ENCODE measurements at regions not wholly inside any gene's neighbourhood (a gene's known extent, or its start where the extent isn't known, plus 50 kb on each side); places are given as distances from the start of the nearest gene placed in this dataset.
"Not testable (repeated sequence)": the region's sequence is repeated elsewhere in the genome, so short reads cannot be mapped to it uniquely, and the experiment has no call there.

DNA sequence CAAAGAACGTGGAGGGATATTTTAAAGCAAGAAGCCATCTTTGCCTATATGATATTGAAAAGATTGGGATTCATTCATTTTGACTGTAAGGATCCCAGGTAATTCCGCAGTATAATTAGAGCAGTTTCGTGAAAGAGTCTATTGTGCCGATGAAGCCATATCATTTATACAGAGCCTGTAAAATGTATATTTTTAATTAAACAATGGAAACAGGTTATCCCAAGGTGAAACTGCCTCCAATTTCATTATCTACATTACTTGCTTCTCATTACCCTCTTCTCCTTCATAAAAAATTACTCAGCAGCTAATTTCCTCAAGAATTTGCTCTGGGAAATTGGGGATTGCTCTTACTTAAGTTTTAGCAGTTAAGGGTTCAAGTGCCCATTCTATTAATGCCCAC lies 444.1 kb downstream of the SOCS6 start:
- Histone ChIP-seq H3K36me3 (replicated peaks) (no peaks in the 10 kb centered on the region), H3K4me1 (no peaks in the 10 kb centered on the region), H3K27me3 (ENCODE audit: low read depth) (no peaks in the 10 kb centered on the region), H3K4me3 (no peak overlapping the region), H3K9me3 (no peaks in the 10 kb centered on the region)
- in situ Hi-C loops (cut with MboI; ENCODE audit: low sequenced_read_pairs) = no loop called here
- no peak for DNase-seq (ENCODE audit: low spot score in 2 of 2)

DNA sequence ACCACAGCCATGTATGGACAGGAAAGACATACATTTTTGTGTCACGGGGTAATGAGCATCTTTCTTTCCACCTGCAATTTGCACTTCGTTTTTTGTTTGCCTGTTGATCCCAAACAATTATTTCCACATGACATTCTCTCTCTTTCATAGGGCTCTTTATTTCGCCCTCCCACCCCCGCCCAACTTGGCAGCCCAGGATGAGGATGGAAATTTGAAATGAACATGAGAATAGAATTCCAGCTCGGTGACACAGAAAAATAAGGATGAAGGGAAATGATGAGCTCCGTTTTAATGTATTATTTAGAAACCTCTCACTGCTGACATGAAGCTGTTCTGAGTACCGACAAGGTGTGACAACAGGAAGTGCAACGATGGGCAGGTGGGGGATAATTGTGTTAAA lies 443.3 kb downstream of the SOCS6 start:
- no peaks in the 10 kb centered on the region for H3K27me3 ChIP-seq (ENCODE audit: low read depth)
- H3K36me3 ChIP-seq (replicated peaks) = no peaks in the 10 kb centered on the region
- in situ Hi-C loops (cut with MboI; ENCODE audit: low sequenced_read_pairs) = no loop called here
- H3K4me3 ChIP-seq = no peak overlapping the region
- no peaks in the 10 kb centered on the region for H3K9me3 ChIP-seq
- no peak for DNase-seq (ENCODE audit: low spot score in 2 of 2)
- H3K4me1 ChIP-seq = no peaks in the 10 kb centered on the region

DNA sequence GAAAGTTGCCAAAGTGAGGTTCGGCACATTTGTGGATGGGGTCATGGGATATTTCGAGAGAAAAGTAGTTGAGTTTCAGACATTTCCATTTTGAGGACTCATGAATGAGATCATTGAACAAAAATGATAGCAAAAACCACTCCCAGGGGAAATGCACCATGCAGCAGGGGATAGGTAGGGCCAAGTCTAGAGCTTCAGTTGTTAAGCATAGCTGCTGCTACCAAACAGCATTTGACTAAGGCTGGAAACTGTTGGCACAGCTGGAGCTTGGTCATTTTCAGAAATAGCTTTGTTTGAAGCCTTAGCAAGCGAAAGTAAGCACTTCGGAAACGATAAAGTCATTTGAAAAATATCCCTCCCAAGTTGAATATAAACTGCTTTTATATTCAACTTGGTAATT lies 431.8 kb downstream of the SOCS6 start:
- Histone ChIP-seq H3K36me3 (replicated peaks) (no peaks in the 10 kb centered on the region), H3K9me3 (no peaks in the 10 kb centered on the region), H3K4me1 (no peaks in the 10 kb centered on the region), H3K27me3 (ENCODE audit: low read depth) (no peaks in the 10 kb centered on the region), H3K4me3 (no peak overlapping the region)
- DNase-seq (ENCODE audit: low spot score in 2 of 2) = no peak
- in situ Hi-C loops (cut with MboI; ENCODE audit: low sequenced_read_pairs) = no loop called here

- no peak for DNase-seq (ENCODE audit: low spot score in 2 of 2)
Observed at GRCh38 chr18:70709720-70710119, 420.9 kb downstream of the SOCS6 start.

DNA sequence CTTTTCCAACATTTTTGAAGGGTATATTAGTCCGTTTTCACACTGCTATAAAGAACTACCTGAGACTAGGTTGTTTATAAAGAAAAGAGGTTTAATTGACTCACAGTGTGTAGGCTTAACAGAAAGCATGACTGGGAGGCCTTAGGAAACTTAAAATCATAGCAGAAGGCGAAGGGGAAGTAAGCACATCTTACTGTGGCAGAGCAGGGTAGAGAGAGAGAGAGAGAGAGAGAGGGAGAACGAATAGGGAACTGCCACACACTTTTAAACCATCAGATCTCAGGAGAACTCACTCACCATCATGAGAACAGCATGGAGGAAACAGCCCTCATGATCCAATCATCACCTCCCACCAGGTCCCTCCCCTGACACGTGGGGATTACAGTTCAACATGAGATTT lies 420.3 kb downstream of the SOCS6 start:
- Histone ChIP-seq H3K36me3 (replicated peaks) (no peaks in the 10 kb centered on the region), H3K4me1 (no peaks in the 10 kb centered on the region), H3K9me3 (no peaks in the 10 kb centered on the region), H3K27me3 (ENCODE audit: low read depth) (no peaks in the 10 kb centered on the region), H3K4me3 (no peak overlapping the region)
- in situ Hi-C loops (cut with MboI; ENCODE audit: low sequenced_read_pairs) = no loop called here
- DNase-seq (ENCODE audit: low spot score in 2 of 2) = no peak

More at GRCh38 chr18:70709720-70710119, 420.9 kb downstream of the SOCS6 start:
- H3K9me3 ChIP-seq = no peaks in the 10 kb centered on the region
- in situ Hi-C loops (cut with MboI; ENCODE audit: low sequenced_read_pairs) = no loop called here
- no peaks in the 10 kb centered on the region for H3K4me1 ChIP-seq
- no peaks in the 10 kb centered on the region for H3K27me3 ChIP-seq (ENCODE audit: low read depth)
- H3K4me3 ChIP-seq = no peak overlapping the region
- no peaks in the 10 kb centered on the region for H3K36me3 ChIP-seq (replicated peaks)

GRCh38 chr18:70705831-70706416 lies 417.1 kb downstream of the SOCS6 start:
- Histone ChIP-seq H3K36me3 (replicated peaks) (no peaks in the 10 kb centered on the region), H3K4me1 (no peaks in the 10 kb centered on the region), H3K27me3 (ENCODE audit: low read depth) (no peaks in the 10 kb centered on the region), H3K4me3 (no peak overlapping the region), H3K9me3 (no peaks in the 10 kb centered on the region)
- DNase-seq (ENCODE audit: low spot score in 2 of 2) = no peak
- in situ Hi-C loops (cut with MboI; ENCODE audit: low sequenced_read_pairs) = no loop called here

DNA sequence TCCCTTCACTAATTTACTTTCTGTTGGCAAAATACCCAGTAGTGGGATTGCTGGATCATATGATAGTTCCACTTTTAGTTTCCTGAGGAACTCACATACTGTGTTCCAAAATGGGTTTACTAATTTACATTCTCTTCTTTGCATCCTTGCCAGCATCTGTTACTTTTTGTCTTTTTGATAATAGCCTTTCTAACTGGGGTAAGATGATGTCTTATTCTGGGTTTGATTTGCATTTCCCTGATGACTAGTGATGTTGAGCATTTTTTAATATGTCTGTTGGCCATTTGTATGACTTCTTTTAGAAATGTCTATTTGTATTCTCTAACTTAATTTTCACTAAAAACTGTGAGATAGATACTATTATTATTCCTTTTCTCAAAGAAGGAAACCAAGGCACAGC lies 411.7 kb downstream of the SOCS6 start:
- in situ Hi-C loops (cut with MboI; ENCODE audit: low sequenced_read_pairs) = no loop called here
- Histone ChIP-seq H3K36me3 (replicated peaks) (no peaks in the 10 kb centered on the region), H3K4me3 (no peak overlapping the region), H3K4me1 (no peaks in the 10 kb centered on the region), H3K27me3 (ENCODE audit: low read depth) (no peaks in the 10 kb centered on the region), H3K9me3 (no peaks in the 10 kb centered on the region)
- no peak for DNase-seq (ENCODE audit: low spot score in 2 of 2)

- H3K36me3 ChIP-seq (replicated peaks) = no peaks in the 10 kb centered on the region
Observed at GRCh38 chr18:70698574-70698973, 409.7 kb downstream of the SOCS6 start.

DNA sequence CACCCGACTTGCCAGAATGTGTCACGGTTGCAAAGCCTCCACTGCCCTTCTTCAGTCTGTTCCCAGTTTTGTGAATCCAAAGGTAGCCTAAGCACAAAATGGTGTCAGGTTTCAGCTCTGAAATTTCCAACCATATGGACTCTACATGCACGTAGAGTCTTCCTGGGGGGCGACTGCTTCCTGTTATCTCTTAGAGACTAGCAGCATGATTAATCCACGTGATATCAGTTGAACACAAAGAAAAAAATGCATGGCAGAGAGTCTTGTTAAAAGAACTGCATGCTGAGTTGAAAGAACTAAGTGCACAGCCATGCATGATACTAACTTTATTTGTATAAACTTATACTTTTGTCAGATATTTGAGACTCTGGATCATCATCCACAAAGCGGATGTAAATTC lies 404.4 kb downstream of the SOCS6 start:
- no peaks in the 10 kb centered on the region for H3K4me1 ChIP-seq
- H3K27me3 ChIP-seq (ENCODE audit: low read depth) = no peaks in the 10 kb centered on the region
- H3K4me3 ChIP-seq = no peak overlapping the region
- H3K36me3 ChIP-seq (replicated peaks) = no peaks in the 10 kb centered on the region
- no peak for DNase-seq (ENCODE audit: low spot score in 2 of 2)
- in situ Hi-C loops (cut with MboI; ENCODE audit: low sequenced_read_pairs) = no loop called here
- no peaks in the 10 kb centered on the region for H3K9me3 ChIP-seq

More at GRCh38 chr18:70698574-70698973, 409.7 kb downstream of the SOCS6 start:
- no peak for DNase-seq (ENCODE audit: low spot score in 2 of 2)
- no peaks in the 10 kb centered on the region for H3K9me3 ChIP-seq
- H3K4me3 ChIP-seq = no peak overlapping the region
- H3K27me3 ChIP-seq (ENCODE audit: low read depth) = no peaks in the 10 kb centered on the region
- in situ Hi-C loops (cut with MboI; ENCODE audit: low sequenced_read_pairs) = no loop called here
- H3K4me1 ChIP-seq = no peaks in the 10 kb centered on the region

- H3K9me3 ChIP-seq; DNase-seq (ENCODE audit: low spot score in 2 of 2); H3K4me1 ChIP-seq; H3K36me3 ChIP-seq (replicated peaks); H3K4me3 ChIP-seq; H3K27me3 ChIP-seq (ENCODE audit: low read depth); in situ Hi-C loops (cut with MboI; ENCODE audit: low sequenced_read_pairs): not testable (repeated sequence)
Observed at GRCh38 chr18:70689765-70690164, 400.9 kb downstream of the SOCS6 start.

- H3K4me3 ChIP-seq = no peak overlapping the region
- DNase-seq (ENCODE audit: low spot score in 2 of 2) = no peak
- no peaks in the 10 kb centered on the region for H3K36me3 ChIP-seq (replicated peaks)
- no peaks in the 10 kb centered on the region for H3K27me3 ChIP-seq (ENCODE audit: low read depth)
- H3K9me3 ChIP-seq = no peaks in the 10 kb centered on the region
- in situ Hi-C loops (cut with MboI; ENCODE audit: low sequenced_read_pairs) = no loop called here
- H3K4me1 ChIP-seq = no peaks in the 10 kb centered on the region
Observed at GRCh38 chr18:70688286-70688685, 399.4 kb downstream of the SOCS6 start.

GRCh38 chr18:70684821-70685220 lies 396.0 kb downstream of the SOCS6 start:
- H3K4me1 ChIP-seq = no peaks in the 10 kb centered on the region
- no peaks in the 10 kb centered on the region for H3K36me3 ChIP-seq (replicated peaks)
- in situ Hi-C loops (cut with MboI; ENCODE audit: low sequenced_read_pairs) = no loop called here
- DNase-seq (ENCODE audit: low spot score in 2 of 2) = no peak
- no peak overlapping the region for H3K4me3 ChIP-seq
- no peaks in the 10 kb centered on the region for H3K27me3 ChIP-seq (ENCODE audit: low read depth)
- H3K9me3 ChIP-seq = no peaks in the 10 kb centered on the region

DNA sequence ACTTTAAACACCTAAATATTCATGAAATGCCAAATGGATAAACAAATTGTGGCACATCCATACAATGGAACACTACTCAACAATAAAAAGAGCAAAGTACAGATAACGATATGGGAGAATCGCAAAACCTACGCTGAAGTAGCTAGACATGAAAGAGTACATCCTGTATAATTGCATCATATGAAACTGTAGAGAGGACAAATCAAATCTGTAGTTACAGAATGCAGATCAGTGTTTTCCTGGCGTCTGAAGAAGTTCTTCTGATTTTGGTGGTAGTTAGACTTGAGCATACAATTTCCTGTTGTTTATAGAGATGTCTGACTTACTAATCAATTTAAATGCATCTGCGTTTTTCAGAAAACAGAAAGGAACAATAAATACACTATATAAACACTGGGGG lies 394.4 kb downstream of the SOCS6 start:
- in situ Hi-C loops (cut with MboI; ENCODE audit: low sequenced_read_pairs) = no loop called here
- Histone ChIP-seq H3K36me3 (replicated peaks) (no peaks in the 10 kb centered on the region), H3K9me3 (no peaks in the 10 kb centered on the region), H3K27me3 (ENCODE audit: low read depth) (no peaks in the 10 kb centered on the region), H3K4me3 (no peak overlapping the region), H3K4me1 (no peaks in the 10 kb centered on the region)
- no peak for DNase-seq (ENCODE audit: low spot score in 2 of 2)

DNA sequence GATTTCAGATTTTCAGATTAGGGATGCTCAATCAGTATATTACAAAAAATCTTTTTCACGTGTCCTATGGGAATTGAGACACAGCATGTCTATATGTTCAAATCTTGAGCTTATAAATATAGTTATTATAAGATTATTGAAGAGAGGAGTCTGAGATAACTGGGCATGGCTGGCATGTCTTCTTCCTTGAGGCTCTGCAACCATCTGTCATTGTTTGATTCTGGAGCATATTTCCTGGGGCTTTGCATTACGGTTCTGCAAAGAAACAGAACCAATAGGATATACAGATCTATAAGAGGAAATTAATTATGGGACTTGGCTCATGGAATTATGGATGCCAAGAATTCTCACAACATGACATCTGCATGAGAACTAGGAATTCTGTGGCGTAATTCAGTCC lies 386.1 kb downstream of the SOCS6 start:
- Histone ChIP-seq H3K4me1 (no peaks in the 10 kb centered on the region), H3K9me3 (no peaks in the 10 kb centered on the region; the same call in 1 of the 2 replicates), H3K36me3 (replicated peaks) (no peaks in the 10 kb centered on the region), H3K27me3 (ENCODE audit: low read depth) (no peaks in the 10 kb centered on the region), H3K4me3 (no peak overlapping the region)
- in situ Hi-C loops (cut with MboI; ENCODE audit: low sequenced_read_pairs) = no loop called here
- no peak for DNase-seq (ENCODE audit: low spot score in 2 of 2)

DNA sequence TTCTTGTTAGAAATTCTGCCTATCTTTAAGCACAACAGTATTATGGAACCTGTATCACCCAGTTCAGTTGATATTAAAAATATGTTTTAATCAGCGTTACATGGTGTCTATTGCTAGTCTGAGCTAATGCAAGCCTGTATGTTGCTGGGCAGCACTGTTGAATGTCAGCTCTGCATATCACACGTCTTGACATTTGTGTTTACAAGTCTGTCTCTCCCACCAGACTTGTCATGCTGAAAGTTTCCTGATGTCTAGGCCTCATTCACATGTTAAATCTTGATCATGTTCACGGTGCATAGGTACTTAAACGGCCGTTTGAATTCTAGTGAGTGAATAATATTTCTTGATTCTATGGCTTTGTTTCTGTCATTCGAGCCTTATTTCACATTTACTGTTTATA lies 385.0 kb downstream of the SOCS6 start:
- Histone ChIP-seq H3K27me3 (ENCODE audit: low read depth) (no peaks in the 10 kb centered on the region), H3K9me3 (no peaks in the 10 kb centered on the region; the same call in 1 of the 2 replicates), H3K4me1 (no peaks in the 10 kb centered on the region), H3K36me3 (replicated peaks) (no peaks in the 10 kb centered on the region), H3K4me3 (no peak overlapping the region)
- in situ Hi-C loops (cut with MboI; ENCODE audit: low sequenced_read_pairs) = no loop called here
- no peak for DNase-seq (ENCODE audit: low spot score in 2 of 2)
